Activated CD8-positive, alpha-beta memory T cell treated with anti-CD3 and anti-CD28 coated beads for 24 hours (primary cell): ENCODE measurements at regions not wholly inside any gene's neighbourhood (a gene's known extent, or its start where the extent isn't known, plus 50 kb on each side); places are given as distances from the start of the nearest gene placed in this dataset.
A peak's percentile ranks its signal among the peaks of the same experiment; 100 is the strongest.

ENCODE experiments used
- DNase-seq: peaks from one replicate; pipeline ENCODE4 v3.0.0-alpha.2; 2020

- DNase-seq = no peak
Observed at GRCh38 chr1:231108516-231109302, 53.1 kb upstream of the TRIM67 start.

GRCh38 chr1:231107600-231108326, 54.1 kb upstream of the TRIM67 start:
- DNase-seq = no peak

GRCh38 chr1:231107151-231107550, 54.7 kb upstream of the TRIM67 start:
- DNase-seq = no peak

- DNase-seq = no peak
Observed at GRCh38 chr1:231106347-231106746, 55.5 kb upstream of the TRIM67 start.

- DNase-seq = no peak
Observed at GRCh38 chr1:231104917-231105316, 56.9 kb upstream of the TRIM67 start.

- no peak for DNase-seq
Observed at GRCh38 chr1:231103961-231104360, 57.9 kb upstream of the TRIM67 start.

- DNase-seq = no peak
Observed at GRCh38 chr1:231099996-231100767, 60.1 kb upstream of the FAM89A start.

- no peak for DNase-seq
Observed at GRCh38 chr1:231099311-231099710, 59.3 kb upstream of the FAM89A start.

- DNase-seq = no peak
Observed at GRCh38 chr1:231095595-231095994, 55.5 kb upstream of the FAM89A start.

- DNase-seq = no peak
Observed at GRCh38 chr1:231094421-231094820, 54.4 kb upstream of the FAM89A start.

- no peak for DNase-seq
Observed at GRCh38 chr1:231093156-231093922, 53.3 kb upstream of the FAM89A start.

- no peak for DNase-seq
Observed at GRCh38 chr1:231092380-231092779, 52.3 kb upstream of the FAM89A start.

GRCh38 chr1:231091831-231092301, 51.8 kb upstream of the FAM89A start:
- peak; percentile 59 for DNase-seq

GRCh38 chr1:231091415-231091814, 51.4 kb upstream of the FAM89A start:
- no peak for DNase-seq
